GM12874 (cell line): ENCODE measurements at regions not wholly inside any gene's neighbourhood (a gene's known extent, or its start where the extent isn't known, plus 50 kb on each side); places are given as distances from the start of the nearest gene placed in this dataset.

Experiments used
- CTCF ChIP-seq: IDR thresholded peaks from 2 replicates; pipeline ENCODE4 v1.5.1; 2011; ENCODE audit warnings: low read depth, mild to moderate bottlenecking, control low read depth, low read length, moderate library complexity; ENCODE audit not compliant: insufficient read depth

- TF ChIP-seq CTCF: no peak
Observed at GRCh38 chr21:24280596-24280995, 1326.7 kb downstream of the MRPL39 start.

- TF ChIP-seq CTCF: no peak
Observed at GRCh38 chr21:24278711-24279110, 1328.6 kb downstream of the MRPL39 start.

- no peak for TF ChIP-seq CTCF
Observed at GRCh38 chr21:24276204-24276603, 1331.1 kb downstream of the MRPL39 start.

GRCh38 chr21:24275616-24276015 lies 1331.7 kb downstream of the MRPL39 start:
- TF ChIP-seq CTCF: no peak

GRCh38 chr21:24272521-24272938 lies 1334.8 kb downstream of the MRPL39 start:
- no peak for TF ChIP-seq CTCF

GRCh38 chr21:24265987-24266386 lies 1341.3 kb downstream of the MRPL39 start:
- TF ChIP-seq CTCF: no peak

GRCh38 chr21:24260751-24261150 lies 1346.5 kb downstream of the MRPL39 start:
- no peak for TF ChIP-seq CTCF

GRCh38 chr21:24259241-24259640 lies 1348.0 kb downstream of the MRPL39 start:
- no peak for TF ChIP-seq CTCF
